HG02642 (cell line): ENCODE measurements at regions not wholly inside any gene's neighbourhood (a gene's known extent, or its start where the extent isn't known, plus 50 kb on each side); places are given as distances from the start of the nearest gene placed in this dataset.
"Not testable (repeated sequence)": the region's sequence is repeated elsewhere in the genome, so short reads cannot be mapped to it uniquely, and the experiment has no call there.

Experiments used
- ATAC-seq: cut with Tn5 transposase; IDR thresholded peaks from one replicate; pipeline ENCODE4 v1.9.1; 2021; ENCODE audit warnings: mild to moderate bottlenecking; ENCODE audit not compliant: unreplicated experiment, poor library complexity

GRCh38 chr18:47729356-47729755 is 201.1 kb downstream of the SMAD2 start:
- no peak for ATAC-seq

GRCh38 chr18:47728921-47729320 is 201.5 kb downstream of the SMAD2 start:
- ATAC-seq, result no peak

DNA sequence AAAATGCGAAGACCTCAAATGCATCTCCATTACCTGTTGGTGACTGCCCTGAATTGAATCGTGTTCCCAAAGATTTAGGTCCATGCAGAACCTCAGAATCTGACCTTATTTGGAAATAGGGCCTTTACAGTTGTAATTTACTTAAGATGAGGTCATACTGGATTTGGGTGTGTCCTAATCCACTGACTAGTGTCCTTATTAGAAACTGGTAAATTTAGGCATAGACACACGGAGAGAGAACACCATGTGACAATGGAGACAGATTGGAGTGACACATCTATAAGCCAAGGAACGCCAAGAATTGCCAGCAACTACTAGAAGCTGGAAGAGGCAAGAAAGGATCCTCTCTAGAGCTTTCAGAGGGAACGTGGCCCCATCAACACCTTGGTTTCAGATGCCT is 203.1 kb downstream of the SMAD2 start:
- no peak for ATAC-seq

- ATAC-seq, result no peak
These were observed 203.9 kb downstream of the SMAD2 start for GRCh38 chr18:47726550-47726949.

DNA sequence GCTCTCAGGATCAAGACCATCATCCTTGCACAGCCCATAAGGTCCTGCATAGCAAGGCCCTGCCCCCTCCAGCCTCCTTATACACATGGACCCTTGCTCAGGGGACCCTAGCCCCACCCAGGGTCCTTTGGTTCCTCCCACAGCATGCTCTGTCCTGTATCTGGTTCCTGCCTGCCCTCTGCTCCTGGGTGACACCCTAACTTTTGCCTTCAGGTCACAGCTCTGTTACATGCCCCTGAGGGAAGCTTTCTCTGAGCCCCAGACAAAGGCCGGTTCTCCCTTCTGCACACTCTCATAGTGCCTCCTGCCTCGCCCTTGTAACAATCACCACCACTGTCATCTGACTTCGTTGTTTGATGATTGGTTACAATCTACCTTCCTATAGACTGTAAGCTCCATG is 204.8 kb downstream of the SMAD2 start:
- ATAC-seq, result no peak

GRCh38 chr18:47724186-47724975 is 206.1 kb downstream of the SMAD2 start:
- no peak for ATAC-seq

GRCh38 chr18:47721876-47722275 is 208.6 kb downstream of the SMAD2 start:
- ATAC-seq, result no peak

- no peak for ATAC-seq
These were observed 209.7 kb downstream of the SMAD2 start for GRCh38 chr18:47720741-47721140.

- ATAC-seq, result no peak
These were observed 211.2 kb downstream of the SMAD2 start for GRCh38 chr18:47719096-47719780.

- ATAC-seq, result no peak
These were observed 211.8 kb downstream of the SMAD2 start for GRCh38 chr18:47718646-47719045.

GRCh38 chr18:47717257-47717656 is 213.2 kb downstream of the SMAD2 start:
- no peak for ATAC-seq

- ATAC-seq, result no peak
These were observed 213.8 kb downstream of the SMAD2 start for GRCh38 chr18:47716632-47717185.

- no peak for ATAC-seq
These were observed 220.0 kb downstream of the SMAD2 start for GRCh38 chr18:47710451-47710850.

DNA sequence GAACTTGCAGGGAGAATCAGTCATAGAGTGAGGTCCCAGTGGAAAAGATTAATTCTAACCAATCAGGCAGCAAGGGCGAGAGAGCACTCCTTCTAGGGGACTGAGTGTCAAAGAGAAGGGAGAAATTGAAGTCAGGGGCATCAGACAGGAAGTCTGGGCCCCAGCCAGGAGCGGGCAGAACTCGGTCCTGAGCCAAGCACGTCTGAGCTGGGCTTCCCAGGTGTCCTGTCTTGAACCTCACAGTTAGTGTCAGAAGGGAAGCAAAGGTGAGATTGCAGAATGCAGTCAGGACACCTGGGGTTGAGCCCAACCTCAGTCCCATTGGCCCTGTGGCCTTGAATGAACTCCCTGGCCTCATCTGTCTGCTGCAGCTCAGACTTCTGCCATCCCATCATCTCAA is 220.9 kb downstream of the SMAD2 start:
- ATAC-seq, result no peak

DNA sequence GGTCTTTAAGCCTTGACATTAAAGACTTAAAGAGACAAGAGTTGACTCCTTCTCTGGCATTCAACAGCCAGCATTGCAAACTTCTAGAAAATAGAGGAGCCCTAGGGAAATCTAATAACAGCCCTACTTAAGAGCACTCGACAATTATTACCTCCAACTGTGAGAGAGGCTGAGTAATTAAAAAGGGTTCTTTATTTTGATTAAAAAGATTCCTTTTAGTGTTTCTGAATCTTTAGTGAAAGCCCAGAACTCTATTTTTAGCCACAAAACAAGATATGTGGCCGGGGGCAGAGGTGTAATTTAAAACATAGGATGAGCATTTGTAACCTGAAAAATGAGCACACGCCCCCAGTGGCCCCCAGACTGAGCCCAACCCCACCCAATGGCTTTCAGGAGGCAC is 222.3 kb downstream of the SMAD2 start:
- no peak for ATAC-seq

- ATAC-seq, result no peak
These were observed 229.3 kb downstream of the SMAD2 start for GRCh38 chr18:47701134-47701533.

DNA sequence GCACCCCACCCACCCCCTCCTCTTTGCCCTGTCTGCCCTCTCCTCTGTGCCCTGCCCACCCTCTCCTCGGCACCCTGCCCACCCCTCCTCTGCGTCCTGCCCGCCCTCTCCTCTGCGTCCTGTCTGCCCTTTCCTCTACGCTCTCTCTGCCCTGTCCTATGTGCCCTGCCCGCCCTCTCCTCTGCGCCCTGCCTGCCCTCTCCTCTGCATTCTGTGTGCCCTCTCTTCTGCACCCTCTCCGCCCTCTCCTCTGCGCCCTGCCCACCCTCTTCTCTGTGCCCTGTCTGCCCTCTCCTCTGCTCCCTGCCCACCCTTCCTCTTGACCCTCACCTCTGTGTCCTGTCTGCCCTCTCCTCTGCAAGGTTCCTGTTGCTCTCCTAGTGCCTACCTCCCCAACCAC is 233.6 kb downstream of the SMAD2 start:
- no peak for ATAC-seq

DNA sequence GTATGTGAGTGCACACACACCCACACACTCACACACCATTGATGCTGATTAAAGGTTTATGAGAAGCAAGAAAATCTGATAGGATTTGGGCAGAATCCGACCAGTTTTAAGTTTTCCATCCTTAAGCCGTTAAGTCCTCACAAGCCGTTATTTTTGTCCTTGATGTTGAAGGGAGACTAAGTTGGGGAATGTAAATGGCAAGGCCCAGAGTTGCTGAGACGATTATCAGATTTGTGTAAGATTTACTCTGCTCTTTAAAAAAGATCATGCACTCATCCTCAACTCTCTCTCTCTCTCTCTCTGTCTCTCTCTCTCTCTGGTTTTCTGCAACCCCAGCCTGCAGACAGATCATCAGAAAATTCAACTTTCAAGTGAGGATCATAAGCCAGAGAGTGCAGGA is 238.8 kb downstream of the SMAD2 start:
- no peak for ATAC-seq

DNA sequence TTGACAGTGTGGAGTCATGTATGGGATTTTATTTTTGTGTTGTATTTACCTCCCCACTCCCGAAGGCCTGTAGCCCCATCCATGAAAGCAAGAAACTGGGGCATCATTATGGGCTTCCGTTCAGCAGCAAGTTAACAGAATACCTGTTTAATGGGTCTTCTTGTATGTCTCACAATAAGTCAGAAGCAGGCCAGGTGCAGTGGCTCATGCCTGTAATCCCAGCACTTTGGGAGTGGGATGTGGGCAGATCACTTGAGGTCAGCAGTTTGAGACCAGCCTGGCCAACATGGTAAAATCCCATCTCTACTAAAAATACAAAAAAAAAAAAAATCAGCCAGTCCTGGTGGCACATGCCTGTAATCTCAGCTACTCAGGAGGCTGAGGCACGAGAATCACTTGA is 239.7 kb downstream of the SMAD2 start:
- ATAC-seq, result not testable (repeated sequence)

- no peak for ATAC-seq
These were observed 241.1 kb downstream of the SMAD2 start for GRCh38 chr18:47689371-47689770.

GRCh38 chr18:47686806-47687205 is 243.7 kb downstream of the SMAD2 start:
- no peak for ATAC-seq

- no peak for ATAC-seq
These were observed 246.7 kb downstream of the SMAD2 start for GRCh38 chr18:47683774-47684173.
